ENCODE measurements at regions not wholly inside any gene's neighbourhood (a gene's known extent, or its start where the extent isn't known, plus 50 kb on each side); places are given as distances from the start of the nearest gene placed in this dataset.

DNA sequence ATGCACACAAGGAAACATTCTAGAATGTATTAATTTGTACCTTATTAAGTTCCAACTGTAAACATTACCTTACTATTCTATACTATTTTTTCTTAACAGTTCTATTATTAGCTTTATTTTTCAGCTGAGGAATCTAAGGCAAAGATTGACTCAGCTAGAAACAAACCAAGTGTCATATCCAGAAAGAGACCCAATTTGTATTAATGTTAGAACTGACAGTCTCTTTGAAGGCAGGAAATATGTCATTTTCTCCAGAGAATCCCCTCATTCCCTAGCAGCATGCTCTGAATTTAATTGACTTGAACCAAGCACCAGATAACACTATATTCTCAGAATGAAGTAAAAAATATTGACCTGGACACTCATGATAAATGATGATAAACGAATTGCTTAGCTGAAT is 81.4 kb upstream of the PLPPR5 start:
- ATAC-seq = no peak
- TF ChIP-seq, protein P1, sequence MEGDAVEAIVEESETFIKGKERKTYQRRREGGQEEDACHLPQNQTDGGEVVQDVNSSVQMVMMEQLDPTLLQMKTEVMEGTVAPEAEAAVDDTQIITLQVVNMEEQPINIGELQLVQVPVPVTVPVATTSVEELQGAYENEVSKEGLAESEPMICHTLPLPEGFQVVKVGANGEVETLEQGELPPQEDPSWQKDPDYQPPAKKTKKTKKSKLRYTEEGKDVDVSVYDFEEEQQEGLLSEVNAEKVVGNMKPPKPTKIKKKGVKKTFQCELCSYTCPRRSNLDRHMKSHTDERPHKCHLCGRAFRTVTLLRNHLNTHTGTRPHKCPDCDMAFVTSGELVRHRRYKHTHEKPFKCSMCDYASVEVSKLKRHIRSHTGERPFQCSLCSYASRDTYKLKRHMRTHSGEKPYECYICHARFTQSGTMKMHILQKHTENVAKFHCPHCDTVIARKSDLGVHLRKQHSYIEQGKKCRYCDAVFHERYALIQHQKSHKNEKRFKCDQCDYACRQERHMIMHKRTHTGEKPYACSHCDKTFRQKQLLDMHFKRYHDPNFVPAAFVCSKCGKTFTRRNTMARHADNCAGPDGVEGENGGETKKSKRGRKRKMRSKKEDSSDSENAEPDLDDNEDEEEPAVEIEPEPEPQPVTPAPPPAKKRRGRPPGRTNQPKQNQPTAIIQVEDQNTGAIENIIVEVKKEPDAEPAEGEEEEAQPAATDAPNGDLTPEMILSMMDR (IDR thresholded peaks at IDR 0.05) = no peak
- no peaks in the 10 kb centered on the region for H3K4me1 ChIP-seq (ENCODE audit: low read depth)
- no peak overlapping the region for H3K4me3 ChIP-seq
- H3K36me3 ChIP-seq (ENCODE audit: low read depth) = no peaks in the 10 kb centered on the region
- H3K9me3 ChIP-seq = no peaks in the 10 kb centered on the region
- DNase-seq = no peak
- intact Hi-C loops (cut with DNase I, micrococcal nuclease) = no loop called here

- DNase-seq (no peak), ATAC-seq (no peak)
- intact Hi-C loops (cut with DNase I, micrococcal nuclease) = no loop called here
These were observed 93.9 kb upstream of the PLPPR5 start for GRCh38 chr1:99098589-99098988.

DNA sequence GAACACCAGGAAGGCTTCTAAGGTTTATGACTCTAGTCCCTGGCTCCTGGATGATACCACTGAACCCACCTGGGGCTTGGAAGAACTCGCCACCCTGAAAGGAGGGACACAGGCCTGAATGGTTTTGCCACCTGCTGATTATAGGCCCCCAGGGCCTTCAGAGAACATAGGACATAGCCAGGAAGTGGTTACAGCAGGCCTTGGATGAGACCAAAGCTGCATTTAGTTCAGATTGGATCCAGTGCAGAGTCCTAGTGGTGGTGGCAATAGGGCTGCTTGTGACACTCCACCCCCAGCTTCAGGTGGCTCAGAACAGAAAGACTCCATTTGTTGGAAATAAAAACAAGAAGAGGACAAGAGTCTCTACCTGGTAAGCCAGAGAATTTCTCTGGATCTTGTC is 101.6 kb upstream of the PLPPR5 start:
- Histone ChIP-seq H3K36me3 (ENCODE audit: low read depth) (no peaks in the 10 kb centered on the region), H3K9me3 (no peaks in the 10 kb centered on the region), H3K4me1 (ENCODE audit: low read depth) (no peaks in the 10 kb centered on the region), H3K4me3 (no peak overlapping the region)
- intact Hi-C loops (cut with DNase I, micrococcal nuclease) = no loop called here
- TF ChIP-seq, protein P1 (IDR thresholded peaks at IDR 0.05) = no peak
- ATAC-seq (no peak), DNase-seq (no peak)

More at GRCh38 chr1:99098589-99098988, 93.9 kb upstream of the PLPPR5 start:
- H3K36me3 ChIP-seq (ENCODE audit: low read depth) = no peaks in the 10 kb centered on the region
- TF ChIP-seq, protein P1 (IDR thresholded peaks at IDR 0.05) = no peak
- H3K4me3 ChIP-seq = no peak overlapping the region
- H3K4me1 ChIP-seq (ENCODE audit: low read depth) = no peaks in the 10 kb centered on the region
- H3K9me3 ChIP-seq = peaks cover 5% of the 10 kb centered on the region

GRCh38 chr1:99107680-99108079 is 103.0 kb upstream of the PLPPR5 start:
- TF ChIP-seq, protein P1 (IDR thresholded peaks at IDR 0.05) = no peak
- Histone ChIP-seq H3K9me3 (no peaks in the 10 kb centered on the region), H3K4me1 (ENCODE audit: low read depth) (no peaks in the 10 kb centered on the region), H3K4me3 (no peak overlapping the region), H3K36me3 (ENCODE audit: low read depth) (no peaks in the 10 kb centered on the region)
- intact Hi-C loops (cut with DNase I, micrococcal nuclease) = no loop called here
- DNase-seq = no peak
- no peak for ATAC-seq

- H3K9me3 ChIP-seq = no peaks in the 10 kb centered on the region
- intact Hi-C loops (cut with DNase I, micrococcal nuclease) = no loop called here
- no peak for ATAC-seq
- no peaks in the 10 kb centered on the region for H3K4me1 ChIP-seq (ENCODE audit: low read depth)
- H3K36me3 ChIP-seq (ENCODE audit: low read depth) = no peaks in the 10 kb centered on the region
- DNase-seq = no peak
- H3K4me3 ChIP-seq = no peak overlapping the region
- TF ChIP-seq, protein P1 (IDR thresholded peaks at IDR 0.05) = no peak
These were observed 105.7 kb upstream of the PLPPR5 start for GRCh38 chr1:99110140-99111041.
